ENCODE measurements at regions not wholly inside any gene's neighbourhood (a gene's known extent, or its start where the extent isn't known, plus 50 kb on each side); places are given as distances from the start of the nearest gene placed in this dataset.
A peak's percentile ranks its signal among the peaks of the same experiment; 100 is the strongest.

GRCh38 chr7:49255054-49255453, 330.7 kb downstream of the CDC14C start:
- DNase-seq (ENCODE audit: low read depth) = no peak

DNA sequence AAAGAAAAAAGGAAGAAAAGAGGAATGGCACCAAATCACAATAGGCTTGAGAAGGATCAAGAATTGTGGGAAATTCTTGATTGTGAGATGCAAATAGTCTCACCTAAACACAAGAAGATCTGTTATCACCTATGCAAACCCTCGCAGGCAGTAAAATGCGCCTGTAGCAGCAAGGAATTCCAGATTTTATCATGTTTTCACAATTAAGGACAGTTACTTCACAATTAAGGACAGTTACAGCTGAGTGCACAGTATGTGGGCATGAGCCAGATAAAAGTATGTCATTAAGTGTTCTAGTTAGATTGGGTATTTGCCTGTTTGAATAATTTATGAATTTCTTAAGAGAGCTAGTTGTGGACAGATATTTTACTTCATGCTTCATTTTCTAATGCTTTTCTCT, 336.2 kb downstream of the CDC14C start:
- no peak for DNase-seq (ENCODE audit: low read depth)

GRCh38 chr7:49261928-49262327, 337.6 kb downstream of the CDC14C start:
- DNase-seq (ENCODE audit: low read depth) = no peak

DNA sequence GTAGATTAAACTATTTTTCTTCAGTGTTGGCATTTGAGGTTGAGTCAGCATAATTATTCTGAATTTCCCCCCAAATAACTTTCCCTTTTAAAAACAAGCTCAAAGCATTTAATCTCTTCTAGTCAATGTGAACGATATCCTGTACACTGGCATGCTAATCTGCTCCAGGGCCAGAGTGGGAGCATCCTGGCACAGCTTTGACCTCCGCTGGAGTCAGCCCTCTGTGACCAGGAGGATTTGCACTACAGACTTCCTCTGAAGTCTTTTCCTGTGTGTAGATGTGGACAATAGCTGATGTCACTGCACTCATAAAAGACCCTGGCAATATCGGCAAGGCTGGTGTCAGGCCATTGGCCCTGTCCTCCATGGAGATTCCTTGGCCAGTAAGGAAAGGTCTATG, 340.2 kb downstream of the CDC14C start:
- no peak for DNase-seq (ENCODE audit: low read depth)

DNA sequence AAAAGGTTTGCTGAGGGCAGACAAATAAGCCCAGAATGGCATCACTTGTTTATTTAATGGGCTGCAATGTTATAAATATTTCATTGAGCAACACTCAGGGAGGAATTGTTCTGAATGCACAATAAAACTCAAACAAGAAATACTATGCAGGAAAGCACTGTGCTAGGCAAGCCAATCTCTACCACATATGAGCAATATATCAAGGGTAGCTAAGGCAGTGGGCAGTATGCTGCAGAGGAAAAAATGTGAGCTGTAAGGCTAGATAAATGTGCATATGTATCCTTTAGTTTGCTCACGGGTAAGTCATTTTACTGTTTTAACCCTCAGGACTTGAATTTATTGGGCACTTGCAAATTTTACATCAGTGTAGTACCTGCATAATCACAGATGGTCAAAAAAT, 349.6 kb downstream of the CDC14C start:
- DNase-seq (ENCODE audit: low read depth) = no peak

DNA sequence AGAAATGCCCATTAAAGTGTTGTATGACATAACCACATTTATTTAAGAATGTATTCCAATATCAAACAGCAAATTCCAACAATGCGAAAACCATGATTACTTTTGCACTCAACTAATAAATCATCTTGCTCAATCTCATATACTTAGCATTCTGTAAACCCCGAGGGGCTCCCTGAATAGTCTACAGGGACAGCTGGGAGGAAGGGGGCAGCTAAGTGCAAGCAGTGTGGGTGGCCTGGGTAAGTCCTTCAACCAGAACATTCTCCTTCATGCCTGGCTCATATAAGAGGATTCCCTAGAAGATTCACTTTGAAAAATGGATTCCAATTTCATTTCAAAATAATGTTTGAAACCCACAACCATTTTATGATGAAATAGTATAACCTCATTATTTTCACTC, 355.5 kb downstream of the CDC14C start:
- no peak for DNase-seq (ENCODE audit: low read depth)

- no peak for DNase-seq (ENCODE audit: low read depth)
Measured at GRCh38 chr7:49287653-49288052, 363.3 kb downstream of the CDC14C start.

DNA sequence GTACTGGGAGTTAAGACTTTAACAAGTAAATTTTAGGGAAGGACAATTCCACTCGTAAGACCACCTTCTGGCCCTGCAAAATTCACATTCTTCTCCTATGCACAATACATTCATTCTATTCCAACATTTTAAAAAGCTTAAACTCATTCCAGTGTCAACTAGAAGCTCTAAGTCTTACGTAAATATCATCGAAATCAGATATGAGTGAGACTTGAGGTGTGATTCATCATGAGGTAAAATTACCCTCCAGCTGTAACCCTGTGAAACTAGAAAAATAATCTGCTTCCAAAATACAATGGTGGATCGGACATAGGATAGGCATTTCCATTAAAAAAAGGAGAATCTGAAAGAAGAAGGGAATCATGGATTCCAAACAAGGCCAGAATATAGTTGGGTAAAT, 370.3 kb downstream of the CDC14C start:
- no peak for DNase-seq (ENCODE audit: low read depth)

DNA sequence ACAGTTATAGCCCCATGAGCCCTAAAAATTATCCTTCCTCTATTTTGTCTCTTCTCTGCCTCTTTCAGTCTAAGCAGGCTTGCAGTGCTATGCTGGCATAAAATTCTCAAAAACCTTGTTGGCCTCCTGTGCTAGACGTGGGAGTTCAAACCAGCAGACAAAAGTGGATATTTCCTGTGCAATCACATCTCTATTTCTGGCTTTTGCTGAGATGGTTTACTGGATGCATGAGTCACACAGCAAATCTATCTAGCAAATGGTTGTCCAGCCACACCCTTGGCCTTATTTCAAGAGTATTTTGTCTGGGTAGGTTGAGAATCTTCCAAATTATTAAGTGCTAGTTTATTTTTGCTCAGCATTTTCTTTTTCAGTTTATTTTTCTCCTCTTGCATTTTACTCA, 370.8 kb downstream of the CDC14C start:
- peak; percentile 0 for DNase-seq (ENCODE audit: low read depth)

- DNase-seq (ENCODE audit: low read depth) = no peak
Measured at GRCh38 chr7:49297958-49298357, 373.6 kb downstream of the CDC14C start.

- no peak for DNase-seq (ENCODE audit: low read depth)
Measured at GRCh38 chr7:49308787-49309186, 384.4 kb downstream of the CDC14C start.

DNA sequence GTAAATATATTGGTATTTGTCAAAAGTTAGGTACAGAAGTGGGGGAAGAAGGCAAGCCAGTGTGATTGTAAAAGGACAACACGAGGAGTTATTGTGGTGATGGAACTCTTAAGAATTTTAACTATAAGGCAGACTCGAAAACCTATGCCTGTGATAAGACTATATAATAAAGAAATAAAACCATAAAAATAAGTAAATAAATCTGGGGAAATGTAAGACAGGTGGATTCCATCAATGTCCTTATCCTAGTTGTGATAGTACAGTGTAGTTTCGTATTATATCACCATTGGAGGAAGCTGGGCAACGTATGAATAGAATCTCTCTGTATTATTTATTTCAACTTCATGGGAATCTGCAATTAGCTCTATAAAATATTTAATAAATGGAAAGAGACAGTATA, 395.7 kb downstream of the CDC14C start:
- no peak for DNase-seq (ENCODE audit: low read depth)

GRCh38 chr7:49321843-49322242, 397.5 kb downstream of the CDC14C start:
- DNase-seq (ENCODE audit: low read depth) = no peak

DNA sequence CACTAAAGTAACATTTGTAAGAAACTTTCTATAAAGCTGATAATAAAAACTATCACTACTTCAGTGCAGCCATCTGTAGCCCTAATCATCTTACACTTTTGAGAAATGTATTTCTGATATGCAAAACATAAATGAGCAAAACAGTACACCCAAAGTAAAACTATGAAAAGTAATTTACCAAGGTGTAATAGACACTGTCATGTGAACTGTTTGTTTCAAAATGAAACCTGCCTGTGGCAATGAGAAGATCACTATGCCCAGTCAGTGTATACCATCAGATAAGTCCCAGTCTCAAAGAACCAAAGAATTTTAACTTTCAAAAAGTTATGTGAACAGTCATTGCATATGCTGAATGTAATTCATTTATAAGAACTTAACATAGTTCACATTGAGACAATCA, 398.1 kb downstream of the CDC14C start:
- DNase-seq (ENCODE audit: low read depth) = no peak

GRCh38 chr7:49324040-49324439, 399.7 kb downstream of the CDC14C start:
- DNase-seq (ENCODE audit: low read depth) = no peak

DNA sequence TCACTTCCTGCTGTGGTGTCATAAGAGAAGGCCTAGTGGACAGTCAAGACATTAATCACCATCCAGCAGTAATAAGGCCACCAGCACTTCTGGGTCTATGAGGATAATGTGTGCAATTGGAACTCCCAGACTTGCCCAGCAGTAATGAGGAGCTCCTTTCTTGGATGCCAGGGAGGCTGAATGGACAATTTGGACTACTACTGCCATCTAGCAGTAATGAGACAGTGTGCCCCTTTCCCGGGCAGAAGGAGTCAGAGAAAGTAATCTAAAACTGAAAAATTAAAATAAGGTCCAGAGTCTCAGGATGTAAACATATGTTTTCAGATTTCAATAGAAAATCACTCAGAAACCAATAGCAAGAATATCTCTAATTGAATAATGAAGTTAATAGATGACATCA, 400.4 kb downstream of the CDC14C start:
- DNase-seq (ENCODE audit: low read depth) = peak; percentile 1

DNA sequence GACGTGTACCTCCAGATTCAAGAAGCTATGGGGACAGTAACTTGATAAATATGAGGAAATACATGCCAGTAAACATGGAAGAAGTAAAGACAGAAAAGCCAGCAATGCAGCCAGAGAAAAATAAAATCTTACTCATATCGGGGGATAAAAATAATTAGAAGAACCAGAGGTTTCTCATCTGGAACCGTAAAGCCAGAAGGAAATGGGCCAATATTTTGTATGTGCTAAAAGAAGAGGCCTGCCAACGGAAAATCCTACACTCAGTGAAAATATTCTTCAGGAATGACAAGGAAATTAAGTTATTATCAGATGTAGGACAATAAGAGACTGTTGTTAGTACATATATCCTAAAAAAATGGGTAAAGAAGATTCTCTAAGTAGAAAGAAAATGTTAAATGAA, 401.2 kb downstream of the CDC14C start:
- DNase-seq (ENCODE audit: low read depth) = no peak

DNA sequence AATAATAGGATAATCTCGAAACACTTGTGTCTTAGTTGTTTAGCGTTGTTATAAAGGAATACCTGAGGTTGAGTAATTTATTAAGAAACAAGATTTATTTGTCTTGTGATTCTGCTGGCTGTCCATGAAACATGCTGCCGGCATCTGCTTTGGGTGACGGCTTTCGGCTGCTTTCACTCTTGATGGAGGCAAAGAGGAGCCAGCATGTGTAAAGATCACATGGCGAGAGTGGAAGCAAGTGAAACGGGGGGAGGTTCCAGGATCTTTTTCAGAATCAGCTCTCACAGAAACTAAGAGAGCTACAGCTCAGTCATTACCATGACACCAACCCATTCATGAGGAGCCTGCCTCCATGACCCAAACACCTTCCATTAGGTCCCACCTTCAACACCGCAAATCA, 402.8 kb downstream of the CDC14C start:
- DNase-seq (ENCODE audit: low read depth) = no peak

GRCh38 chr7:49333180-49333881, 409.0 kb downstream of the CDC14C start:
- no peak for DNase-seq (ENCODE audit: low read depth)

GRCh38 chr7:49341849-49342248, 417.5 kb downstream of the CDC14C start:
- no peak for DNase-seq (ENCODE audit: low read depth)

- DNase-seq (ENCODE audit: low read depth) = no peak
Measured at GRCh38 chr7:49344556-49344955, 420.2 kb downstream of the CDC14C start.

- DNase-seq (ENCODE audit: low read depth) = no peak
Measured at GRCh38 chr7:49346195-49346899, 422.0 kb downstream of the CDC14C start.

- no peak for DNase-seq (ENCODE audit: low read depth)
Measured at GRCh38 chr7:49367072-49367471, 406.4 kb upstream of the VWC2 start.

DNA sequence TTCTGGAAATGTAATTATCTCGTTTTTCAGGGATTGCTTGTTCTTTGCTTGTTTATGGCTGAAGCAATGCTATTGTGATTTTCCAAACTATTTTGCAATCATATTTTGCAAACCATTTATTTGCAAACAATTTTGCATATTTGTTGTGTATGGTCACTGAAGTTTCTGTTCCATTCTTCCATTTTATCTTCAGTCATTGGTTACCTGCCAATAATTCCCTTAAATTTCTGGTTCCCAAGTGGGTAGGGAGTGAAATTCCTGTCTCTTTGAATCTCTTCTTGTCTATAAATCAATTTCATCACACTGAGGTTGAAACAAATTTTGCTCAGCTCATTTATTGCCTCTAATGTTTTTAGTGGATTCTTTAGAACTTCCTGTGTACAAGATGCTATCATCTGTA, 401.7 kb upstream of the VWC2 start:
- DNase-seq (ENCODE audit: low read depth) = no peak

Measured in M059J (cell line).